Activated CD8-positive, alpha-beta memory T cell treated with anti-CD3 and anti-CD28 coated beads for 36 hours (primary cell): ENCODE measurements at regions not wholly inside any gene's neighbourhood (a gene's known extent, or its start where the extent isn't known, plus 50 kb on each side); places are given as distances from the start of the nearest gene placed in this dataset.

Experiments used
- CTCF ChIA-PET: fragments of 350-600 bp; sonication (Branson Sonifier 250); formaldehyde crosslinking; loops from one replicate; lab custom pipeline; 2021; ENCODE audit warnings: antibody characterized with exemption; lab: Charles Lee
- POLR2A ChIA-PET: fragments of 350-600 bp; sonication (Branson Sonifier 250); formaldehyde crosslinking; loops from one replicate; lab custom pipeline; 2021; ENCODE audit warnings: antibody characterized with exemption; lab: Charles Lee

GRCh38 chr12:47020211-47020821 is 59.1 kb upstream of the PCED1B start:
- ChIA-PET CTCF (interaction anchor here (1.0 kb wide), 1 partner anchor 949 kb away, joined by 3 read pairs; no protein-coding TSS in a partner anchor), POLR2A (no interaction called here)

DNA sequence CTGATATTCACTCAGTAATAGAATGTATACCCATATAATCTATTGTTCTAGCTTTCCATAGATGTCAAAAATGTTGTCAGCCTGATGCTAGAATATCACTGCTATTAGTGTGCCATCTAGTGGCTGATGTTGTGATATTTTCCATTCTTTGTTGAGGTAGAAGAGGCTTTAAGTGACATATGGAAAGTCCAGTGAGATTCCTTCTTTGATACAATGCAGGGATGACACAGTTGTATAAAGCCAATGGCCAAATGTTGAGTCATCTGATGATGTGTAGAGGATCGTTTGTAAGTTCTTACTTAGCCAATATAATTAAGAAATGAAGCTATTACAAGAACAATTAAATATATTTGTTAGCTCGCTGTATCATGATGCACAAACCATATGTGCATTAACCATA is 58.1 kb upstream of the PCED1B start:
- POLR2A ChIA-PET = no interaction called here

DNA sequence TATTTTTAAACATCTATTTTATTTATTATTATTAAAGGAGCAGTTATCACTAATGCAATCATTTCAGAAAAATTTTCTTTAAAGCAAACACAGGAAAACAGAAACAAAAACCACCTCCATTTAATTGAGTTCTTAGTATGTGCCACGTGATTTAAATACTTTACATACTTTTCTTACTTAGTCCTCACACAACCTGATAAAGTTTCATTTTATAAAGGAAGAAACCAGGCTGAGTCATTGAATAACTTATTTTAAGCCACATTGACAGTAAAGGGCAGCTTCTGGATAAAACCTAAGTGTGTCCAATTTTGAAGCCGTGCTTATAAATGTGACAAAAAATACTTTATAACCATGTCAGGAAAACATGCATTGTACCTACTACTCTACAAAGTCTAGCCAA is 57.1 kb upstream of the PCED1B start:
- ChIA-PET CTCF (no interaction called here), POLR2A (no interaction called here)

More for the DNA sequence above, 58.1 kb upstream of the PCED1B start:
- CTCF ChIA-PET = interaction anchor here (0.6 to 1.3 kb wide), 5 partner anchors 197 to 678 kb away, joined by 3 read pairs; no protein-coding TSS in a partner anchor

- CTCF ChIA-PET = interaction anchor here (0.9 kb wide), 1 partner anchor 373 kb away, joined by 3 read pairs; no protein-coding TSS in a partner anchor
Measured at GRCh38 chr12:47023311-47023710, 56.1 kb upstream of the PCED1B start.

GRCh38 chr12:47023953-47024352 is 55.5 kb upstream of the PCED1B start:
- ChIA-PET CTCF (interaction anchor here (1.0 kb wide), 1 partner anchor 8 kb away, joined by 3 read pairs; no protein-coding TSS in a partner anchor), POLR2A (no interaction called here)

More at GRCh38 chr12:47023311-47023710, 56.1 kb upstream of the PCED1B start:
- POLR2A ChIA-PET = no interaction called here

GRCh38 chr12:47024463-47024862 is 55.0 kb upstream of the PCED1B start:
- ChIA-PET POLR2A (no interaction called here), CTCF (interaction anchor here (1.0 kb wide), 1 partner anchor 8 kb away, joined by 3 read pairs; no protein-coding TSS in a partner anchor)

- POLR2A ChIA-PET = no interaction called here
- CTCF ChIA-PET = no interaction called here
Measured at GRCh38 chr12:47025349-47025748, 54.1 kb upstream of the PCED1B start.

GRCh38 chr12:47025798-47026197 is 53.6 kb upstream of the PCED1B start:
- POLR2A ChIA-PET = no interaction called here
- CTCF ChIA-PET = no interaction called here

DNA sequence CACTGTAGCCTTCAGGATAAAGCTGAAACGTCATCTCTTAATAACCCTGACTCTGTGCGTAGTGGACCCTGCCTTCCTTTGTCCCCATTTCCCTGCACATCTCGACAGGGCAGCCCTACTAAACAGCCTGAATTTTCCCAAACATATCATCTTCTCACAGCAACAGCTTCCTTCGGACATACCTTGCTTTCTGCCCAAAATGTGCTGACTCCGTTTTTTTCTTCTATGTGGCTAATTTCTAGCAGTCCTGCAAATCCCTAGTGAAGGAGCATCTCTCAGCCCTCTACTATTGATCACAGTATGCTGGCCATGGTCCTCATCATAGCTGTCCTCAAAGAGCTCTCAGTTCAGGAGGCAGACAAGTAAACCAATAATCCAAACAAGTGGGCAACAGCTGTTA is 53.1 kb upstream of the PCED1B start:
- POLR2A ChIA-PET = no interaction called here

More for the DNA sequence above, 53.1 kb upstream of the PCED1B start:
- CTCF ChIA-PET = no interaction called here
